PC-3 (cell line): ENCODE measurements at regions not wholly inside any gene's neighbourhood (a gene's known extent, or its start where the extent isn't known, plus 50 kb on each side); places are given as distances from the start of the nearest gene placed in this dataset.

Experiments used
- EZH2 ChIP-seq: fragments of 300-600 bp; sonication (generic); IDR thresholded peaks from one replicate; pipeline ENCODE4 v1.6.1; 2017; ENCODE audit warnings: antibody characterized with exemption, mild to moderate bottlenecking, low read length; ENCODE audit not compliant: unreplicated experiment
- EZH2phosphoT487 ChIP-seq: fragments of 300-600 bp; sonication (generic); IDR thresholded peaks from 2 replicates; pipeline ENCODE4 v1.6.1; 2018; ENCODE audit warnings: mild to moderate bottlenecking, antibody characterized with exemption, low read length, borderline replicate concordance
- TF ChIP-seq, protein P1 (sequence below): fragments of 300-600 bp; sonication (generic); conservative IDR thresholded peaks from 2 replicates; pipeline ENCODE4 v1.5.1; 2017; ENCODE audit warnings: antibody characterized with exemption, low read depth, mild to moderate bottlenecking, low read length

DNA sequence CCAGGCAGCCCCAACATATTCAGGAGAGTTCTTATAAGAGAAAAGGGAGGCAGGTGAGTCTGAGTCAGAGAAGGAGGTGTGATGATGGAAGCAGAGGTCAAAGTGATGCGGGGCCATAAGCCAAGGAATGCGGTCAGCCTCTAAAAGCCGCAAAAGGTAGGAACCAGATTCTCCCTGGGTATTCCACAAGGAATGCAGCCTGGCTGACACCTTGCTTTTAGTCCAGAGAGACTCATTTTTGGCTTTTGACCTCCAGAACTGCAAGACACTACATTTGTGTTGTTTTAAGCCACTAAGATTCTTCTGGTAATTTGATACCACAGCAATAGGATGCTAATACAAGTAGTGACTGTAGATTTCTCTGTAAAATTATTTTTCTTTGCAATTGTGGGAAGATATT lies 151.5 kb upstream of the EEPD1 start:
- TF ChIP-seq, protein P1, sequence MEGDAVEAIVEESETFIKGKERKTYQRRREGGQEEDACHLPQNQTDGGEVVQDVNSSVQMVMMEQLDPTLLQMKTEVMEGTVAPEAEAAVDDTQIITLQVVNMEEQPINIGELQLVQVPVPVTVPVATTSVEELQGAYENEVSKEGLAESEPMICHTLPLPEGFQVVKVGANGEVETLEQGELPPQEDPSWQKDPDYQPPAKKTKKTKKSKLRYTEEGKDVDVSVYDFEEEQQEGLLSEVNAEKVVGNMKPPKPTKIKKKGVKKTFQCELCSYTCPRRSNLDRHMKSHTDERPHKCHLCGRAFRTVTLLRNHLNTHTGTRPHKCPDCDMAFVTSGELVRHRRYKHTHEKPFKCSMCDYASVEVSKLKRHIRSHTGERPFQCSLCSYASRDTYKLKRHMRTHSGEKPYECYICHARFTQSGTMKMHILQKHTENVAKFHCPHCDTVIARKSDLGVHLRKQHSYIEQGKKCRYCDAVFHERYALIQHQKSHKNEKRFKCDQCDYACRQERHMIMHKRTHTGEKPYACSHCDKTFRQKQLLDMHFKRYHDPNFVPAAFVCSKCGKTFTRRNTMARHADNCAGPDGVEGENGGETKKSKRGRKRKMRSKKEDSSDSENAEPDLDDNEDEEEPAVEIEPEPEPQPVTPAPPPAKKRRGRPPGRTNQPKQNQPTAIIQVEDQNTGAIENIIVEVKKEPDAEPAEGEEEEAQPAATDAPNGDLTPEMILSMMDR: no peak
- TF ChIP-seq EZH2phosphoT487: no peak
- no peak for TF ChIP-seq EZH2
